Stimulated activated CD4-positive, alpha-beta T cell treated with anti-CD3 and anti-CD28 coated beads, TNF-alpha, amount 100 ng/mL, for 1 hour (primary cell): ENCODE measurements at regions not wholly inside any gene's neighbourhood (a gene's known extent, or its start where the extent isn't known, plus 50 kb on each side); places are given as distances from the start of the nearest gene placed in this dataset.
"Not testable (repeated sequence)": the region's sequence is repeated elsewhere in the genome, so short reads cannot be mapped to it uniquely, and the experiment has no call there.

Experiments
- DNase-seq, 3 donors: peaks; one replicate each; pipeline ENCODE4 v3.0.0-alpha.2; 2020; ENCODE audit warnings: low read depth in 3 of 3, low spot score in 1 of 3

- DNase-seq: no peak
Measured at GRCh38 chr2:180554330-180554729, 426.1 kb upstream of the UBE2E3 start.

- DNase-seq: no peak
Measured at GRCh38 chr2:180553094-180553715, 427.2 kb upstream of the UBE2E3 start.

- DNase-seq: no peak
Measured at GRCh38 chr2:180542511-180542910, 437.9 kb upstream of the UBE2E3 start.

GRCh38 chr2:180540761-180541160 lies 439.6 kb upstream of the UBE2E3 start:
- no peak for DNase-seq

- no peak for DNase-seq
Measured at GRCh38 chr2:180539541-180539940, 440.9 kb upstream of the UBE2E3 start.

GRCh38 chr2:180535289-180535688 lies 445.1 kb upstream of the UBE2E3 start:
- no peak for DNase-seq

- not testable (repeated sequence) for DNase-seq
Measured at GRCh38 chr2:180531787-180532186, 448.6 kb upstream of the UBE2E3 start.

GRCh38 chr2:180524499-180524898 lies 455.9 kb upstream of the UBE2E3 start:
- DNase-seq: no peak

- no peak for DNase-seq
Measured at GRCh38 chr2:180523621-180524340, 456.6 kb upstream of the UBE2E3 start.

- DNase-seq: no peak
Measured at GRCh38 chr2:180520921-180521581, 459.4 kb upstream of the UBE2E3 start.

GRCh38 chr2:180520206-180520605 lies 460.2 kb upstream of the UBE2E3 start:
- DNase-seq: no peak

GRCh38 chr2:180519276-180519675 lies 461.1 kb upstream of the UBE2E3 start:
- DNase-seq: no peak

- no peak for DNase-seq
Measured at GRCh38 chr2:180516232-180516631, 464.2 kb upstream of the UBE2E3 start.

GRCh38 chr2:180513389-180513788 lies 467.0 kb upstream of the UBE2E3 start:
- DNase-seq: no peak

GRCh38 chr2:180508458-180508857 lies 471.9 kb upstream of the UBE2E3 start:
- no peak for DNase-seq

- no peak for DNase-seq
Measured at GRCh38 chr2:180507028-180507427, 473.4 kb upstream of the UBE2E3 start.

GRCh38 chr2:180505203-180505602 lies 475.2 kb upstream of the UBE2E3 start:
- DNase-seq: no peak

- DNase-seq: no peak
Measured at GRCh38 chr2:180497621-180498152, 482.7 kb upstream of the UBE2E3 start.

GRCh38 chr2:180495606-180496005 lies 484.8 kb upstream of the UBE2E3 start:
- DNase-seq: no peak

- DNase-seq: no peak
Measured at GRCh38 chr2:180494286-180494685, 486.1 kb upstream of the UBE2E3 start.

- no peak for DNase-seq
Measured at GRCh38 chr2:180482696-180483095, 475.6 kb upstream of the CWC22 start.

- no peak for DNase-seq
Measured at GRCh38 chr2:180481998-180482397, 474.9 kb upstream of the CWC22 start.
